HepG2 (cell line): ENCODE measurements at regions not wholly inside any gene's neighbourhood (a gene's known extent, or its start where the extent isn't known, plus 50 kb on each side); places are given as distances from the start of the nearest gene placed in this dataset.
"Not testable (repeated sequence)": the region's sequence is repeated elsewhere in the genome, so short reads cannot be mapped to it uniquely, and the experiment has no call there.

Experiments used
- CTCF ChIP-seq: sonication (generic); formaldehyde crosslinking; IDR thresholded peaks from 2 replicates; pipeline ENCODE4 v1.5.0; 2020; ENCODE audit warnings: mild to moderate bottlenecking, missing genetic modification reagents, moderate library complexity
- FIP1L1 ChIP-seq: fragments of 200-400 bp; formaldehyde crosslinking; IDR thresholded peaks from 2 replicates; pipeline ENCODE4 v1.6.1; 2018; ENCODE audit warnings: low read depth, mild to moderate bottlenecking, low read length, moderate library complexity, borderline replicate concordance; ENCODE audit not compliant: insufficient read depth
- GABPB1 ChIP-seq: IDR thresholded peaks from 2 replicates; pipeline ENCODE4 v1.6.1; 2016; ENCODE audit warnings: mild to moderate bottlenecking, missing genetic modification reagents, moderate library complexity, missing compliant biosample characterization
- HDAC2 ChIP-seq: sonication (generic); formaldehyde crosslinking; IDR thresholded peaks from 2 replicates; pipeline ENCODE4 v1.4.0; 2020; ENCODE audit warnings: missing genetic modification reagents
- NR2F1 ChIP-seq, 2 experiments: fragments of 450-650 bp in 1 of 2; formaldehyde crosslinking in 1 of 2; IDR thresholded peaks; 2 replicates each; pipeline versions ENCODE4 v1.5.0 to v1.6.1; 2016 to 2020; ENCODE audit warnings: mild to moderate bottlenecking in 1 of 2, missing compliant biosample characterization in 1 of 2, missing genetic modification reagents in 1 of 2, moderate library complexity in 1 of 2
- RARG ChIP-seq: sonication (generic); formaldehyde crosslinking; IDR thresholded peaks from 2 replicates; pipeline ENCODE4 v1.4.0; 2020; ENCODE audit warnings: low read depth, mild to moderate bottlenecking, missing genetic modification reagents
- RNF219 ChIP-seq: sonication (generic); formaldehyde crosslinking; IDR thresholded peaks from 2 replicates; pipeline ENCODE4 v1.5.0; 2020; ENCODE audit warnings: mild to moderate bottlenecking, missing genetic modification reagents
- SNAPC2 ChIP-seq: sonication (generic); formaldehyde crosslinking; IDR thresholded peaks from 2 replicates; pipeline ENCODE4 v1.8.1; 2022; ENCODE audit warnings: mild to moderate bottlenecking, missing genetic modification reagents
- TAF1 ChIP-seq: sonication (generic); formaldehyde crosslinking; IDR thresholded peaks from 2 replicates; pipeline ENCODE4 v1.4.0; 2020; ENCODE audit warnings: missing genetic modification reagents
- USF2 ChIP-seq, 2 experiments: sonication (generic) in 1 of 2; formaldehyde crosslinking in 1 of 2; IDR thresholded peaks; 2 replicates each; pipeline versions ENCODE4 v1.5.1 to v1.6.1; 2011 to 2020; ENCODE audit warnings: borderline replicate concordance in 1 of 2, low read depth in 1 of 2, low read length in 1 of 2, mild to moderate bottlenecking in 1 of 2, missing genetic modification reagents in 1 of 2, moderate library complexity in 1 of 2
- ZBTB10 ChIP-seq: sonication (generic); formaldehyde crosslinking; IDR thresholded peaks from 2 replicates; pipeline ENCODE4 v1.4.0; 2020; ENCODE audit warnings: missing genetic modification reagents, borderline replicate concordance
- ZNF274 ChIP-seq: sonication (generic); formaldehyde crosslinking; IDR thresholded peaks from 2 replicates; pipeline ENCODE4 v1.5.1; 2020; ENCODE audit warnings: mild to moderate bottlenecking, missing genetic modification reagents
- ZNF749 ChIP-seq: sonication (generic); formaldehyde crosslinking; IDR thresholded peaks from 2 replicates; pipeline ENCODE4 v1.8.0; 2022; ENCODE audit warnings: mild to moderate bottlenecking, missing genetic modification reagents, moderate library complexity, borderline replicate concordance

- not testable (repeated sequence) for TF ChIP-seq ZNF274 (CRISPR knock-in tag); CTCF (CRISPR knock-in tag); HDAC2 (CRISPR knock-in tag); ZBTB10 (CRISPR knock-in tag); FIP1L1; NR2F1 (CRISPR knock-in tag; IDR thresholded peaks at IDR 0.05); GABPB1 (CRISPR knock-in tag); USF2 (IDR thresholded peaks at IDR 0.05; ENCODE audit: low read depth, low read length); USF2 (CRISPR knock-in tag; IDR thresholded peaks at IDR 0.05; ENCODE audit: borderline replicate concordance); ZNF749 (CRISPR knock-in tag); SNAPC2; TAF1 (CRISPR knock-in tag); RARG (CRISPR knock-in tag); RNF219 (CRISPR knock-in tag)
These were observed 560.2 kb downstream of the SOX5 start for GRCh38 chr12:23389315-23389714.
